ENCODE measurements at regions not wholly inside any gene's neighbourhood (a gene's known extent, or its start where the extent isn't known, plus 50 kb on each side); places are given as distances from the start of the nearest gene placed in this dataset.

GRCh38 chr5:52449516-52449915 lies 338.2 kb upstream of the ITGA1 start:
- no peaks in the 10 kb centered on the region for H3K4me1 Mint-ChIP-seq (ENCODE audit: low read depth)
- H3K36me3 Mint-ChIP-seq (ENCODE audit: low read depth): no peaks in the 10 kb centered on the region
- H3K27me3 Mint-ChIP-seq (ENCODE audit: low read depth): peaks cover 4% of the 10 kb centered on the region
- H3K4me3 Mint-ChIP-seq: no peak overlapping the region
- no peaks in the 10 kb centered on the region for H3K9me3 Mint-ChIP-seq
- no peak overlapping the region for H3K27ac Mint-ChIP-seq

GRCh38 chr5:52452098-52452497 lies 335.6 kb upstream of the ITGA1 start:
- Mint-ChIP-seq H3K4me3 (no peak overlapping the region), H3K27ac (no peak overlapping the region), H3K27me3 (ENCODE audit: low read depth) (peaks cover 1% of the 10 kb centered on the region), H3K4me1 (ENCODE audit: low read depth) (no peaks in the 10 kb centered on the region), H3K36me3 (ENCODE audit: low read depth) (no peaks in the 10 kb centered on the region), H3K9me3 (no peaks in the 10 kb centered on the region)

GRCh38 chr5:52453176-52453575 lies 334.5 kb upstream of the ITGA1 start:
- no peak overlapping the region for H3K4me3 Mint-ChIP-seq
- no peaks in the 10 kb centered on the region for H3K4me1 Mint-ChIP-seq (ENCODE audit: low read depth)
- no peaks in the 10 kb centered on the region for H3K36me3 Mint-ChIP-seq (ENCODE audit: low read depth)
- peaks cover 3% of the 10 kb centered on the region for H3K27me3 Mint-ChIP-seq (ENCODE audit: low read depth)
- H3K9me3 Mint-ChIP-seq: no peaks in the 10 kb centered on the region
- no peak overlapping the region for H3K27ac Mint-ChIP-seq

GRCh38 chr5:52455920-52456319 lies 331.8 kb upstream of the ITGA1 start:
- H3K9me3 Mint-ChIP-seq: no peaks in the 10 kb centered on the region
- no peaks in the 10 kb centered on the region for H3K36me3 Mint-ChIP-seq (ENCODE audit: low read depth)
- peaks cover 3% of the 10 kb centered on the region for H3K27me3 Mint-ChIP-seq (ENCODE audit: low read depth)
- no peaks in the 10 kb centered on the region for H3K4me1 Mint-ChIP-seq (ENCODE audit: low read depth)
- no peak overlapping the region for H3K27ac Mint-ChIP-seq
- no peak overlapping the region for H3K4me3 Mint-ChIP-seq

- Mint-ChIP-seq H3K9me3 (no peaks in the 10 kb centered on the region), H3K4me1 (ENCODE audit: low read depth) (no peaks in the 10 kb centered on the region), H3K36me3 (ENCODE audit: low read depth) (no peaks in the 10 kb centered on the region), H3K27ac (no peak overlapping the region), H3K27me3 (ENCODE audit: low read depth) (peaks cover 3% of the 10 kb centered on the region), H3K4me3 (no peak overlapping the region)
Observed at GRCh38 chr5:52457810-52458209, 329.9 kb upstream of the ITGA1 start.

- H3K4me3 Mint-ChIP-seq: no peak overlapping the region
- H3K27me3 Mint-ChIP-seq (ENCODE audit: low read depth): no peaks in the 10 kb centered on the region
- no peaks in the 10 kb centered on the region for H3K36me3 Mint-ChIP-seq (ENCODE audit: low read depth)
- no peaks in the 10 kb centered on the region for H3K9me3 Mint-ChIP-seq
- H3K4me1 Mint-ChIP-seq (ENCODE audit: low read depth): peaks cover 11% of the 10 kb centered on the region
- H3K27ac Mint-ChIP-seq: no peak overlapping the region
Observed at GRCh38 chr5:52466113-52466512, 321.6 kb upstream of the ITGA1 start.

GRCh38 chr5:52466749-52467520 lies 320.8 kb upstream of the ITGA1 start:
- no peaks in the 10 kb centered on the region for H3K9me3 Mint-ChIP-seq
- no peaks in the 10 kb centered on the region for H3K27me3 Mint-ChIP-seq (ENCODE audit: low read depth)
- no peaks in the 10 kb centered on the region for H3K36me3 Mint-ChIP-seq (ENCODE audit: low read depth)
- no peak overlapping the region for H3K27ac Mint-ChIP-seq
- H3K4me1 Mint-ChIP-seq (ENCODE audit: low read depth): peaks cover 11% of the 10 kb centered on the region
- H3K4me3 Mint-ChIP-seq: no peak overlapping the region

GRCh38 chr5:52468976-52469375 lies 318.7 kb upstream of the ITGA1 start:
- Mint-ChIP-seq H3K4me3 (no peak overlapping the region), H3K27me3 (ENCODE audit: low read depth) (no peaks in the 10 kb centered on the region), H3K4me1 (ENCODE audit: low read depth) (peaks cover 11% of the 10 kb centered on the region)

GRCh38 chr5:52469420-52469819 lies 318.3 kb upstream of the ITGA1 start:
- H3K9me3 Mint-ChIP-seq: no peaks in the 10 kb centered on the region
- peak overlapping the region; percentile 22 for H3K4me3 Mint-ChIP-seq
- H3K27me3 Mint-ChIP-seq (ENCODE audit: low read depth): no peaks in the 10 kb centered on the region
- H3K27ac Mint-ChIP-seq: peak overlapping the region; percentile 63
- H3K4me1 Mint-ChIP-seq (ENCODE audit: low read depth): peaks cover 11% of the 10 kb centered on the region
- H3K36me3 Mint-ChIP-seq (ENCODE audit: low read depth): no peaks in the 10 kb centered on the region

More at GRCh38 chr5:52468976-52469375, 318.7 kb upstream of the ITGA1 start:
- Mint-ChIP-seq H3K9me3 (no peaks in the 10 kb centered on the region), H3K36me3 (ENCODE audit: low read depth) (no peaks in the 10 kb centered on the region), H3K27ac (no peak overlapping the region)

- H3K36me3 Mint-ChIP-seq (ENCODE audit: low read depth): no peaks in the 10 kb centered on the region
- peak overlapping the region; percentile 22 for H3K4me3 Mint-ChIP-seq
- H3K4me1 Mint-ChIP-seq (ENCODE audit: low read depth): peaks cover 11% of the 10 kb centered on the region
- peak overlapping the region; percentile 63 for H3K27ac Mint-ChIP-seq
- no peaks in the 10 kb centered on the region for H3K9me3 Mint-ChIP-seq
- no peaks in the 10 kb centered on the region for H3K27me3 Mint-ChIP-seq (ENCODE audit: low read depth)
Observed at GRCh38 chr5:52469835-52470234, 317.9 kb upstream of the ITGA1 start.

- Mint-ChIP-seq H3K27me3 (ENCODE audit: low read depth) (peaks cover 4% of the 10 kb centered on the region), H3K4me3 (no peak overlapping the region), H3K36me3 (ENCODE audit: low read depth) (no peaks in the 10 kb centered on the region), H3K9me3 (no peaks in the 10 kb centered on the region), H3K27ac (no peak overlapping the region), H3K4me1 (ENCODE audit: low read depth) (no peaks in the 10 kb centered on the region)
Observed at GRCh38 chr5:52476346-52476745, 311.4 kb upstream of the ITGA1 start.

GRCh38 chr5:52481201-52481600 lies 306.5 kb upstream of the ITGA1 start:
- H3K36me3 Mint-ChIP-seq (ENCODE audit: low read depth): no peaks in the 10 kb centered on the region

GRCh38 chr5:52481851-52482250 lies 305.9 kb upstream of the ITGA1 start:
- Mint-ChIP-seq H3K27ac (no peak overlapping the region), H3K36me3 (ENCODE audit: low read depth) (no peaks in the 10 kb centered on the region), H3K4me1 (ENCODE audit: low read depth) (no peaks in the 10 kb centered on the region), H3K27me3 (ENCODE audit: low read depth) (peaks cover 3% of the 10 kb centered on the region), H3K4me3 (no peak overlapping the region), H3K9me3 (no peaks in the 10 kb centered on the region)

More at GRCh38 chr5:52481201-52481600, 306.5 kb upstream of the ITGA1 start:
- Mint-ChIP-seq H3K27ac (no peak overlapping the region), H3K4me3 (no peak overlapping the region), H3K9me3 (no peaks in the 10 kb centered on the region), H3K27me3 (ENCODE audit: low read depth) (peaks cover 3% of the 10 kb centered on the region), H3K4me1 (ENCODE audit: low read depth) (no peaks in the 10 kb centered on the region)

- Mint-ChIP-seq H3K4me3 (no peak overlapping the region), H3K27me3 (ENCODE audit: low read depth) (no peaks in the 10 kb centered on the region), H3K9me3 (no peaks in the 10 kb centered on the region), H3K4me1 (ENCODE audit: low read depth) (no peaks in the 10 kb centered on the region), H3K36me3 (ENCODE audit: low read depth) (no peaks in the 10 kb centered on the region), H3K27ac (no peak overlapping the region)
Observed at GRCh38 chr5:52491071-52491787, 296.5 kb upstream of the ITGA1 start.

GRCh38 chr5:52491818-52492217 lies 295.9 kb upstream of the ITGA1 start:
- Mint-ChIP-seq H3K4me1 (ENCODE audit: low read depth) (no peaks in the 10 kb centered on the region), H3K9me3 (no peaks in the 10 kb centered on the region), H3K4me3 (no peak overlapping the region), H3K36me3 (ENCODE audit: low read depth) (no peaks in the 10 kb centered on the region), H3K27ac (no peak overlapping the region), H3K27me3 (ENCODE audit: low read depth) (no peaks in the 10 kb centered on the region)
